Liver (tissue), 8 donors: ENCODE measurements at regions not wholly inside any gene's neighbourhood (a gene's known extent, or its start where the extent isn't known, plus 50 kb on each side); places are given as distances from the start of the nearest gene placed in this dataset.

Experiments used
- DNase-seq: peaks from one replicate; pipeline ENCODE4 v3.0.0-alpha.2; 2017; ENCODE audit warnings: low spot score
- H3K27ac ChIP-seq, 2 donors: one replicate each; pipeline ENCODE4 v1.7.0; 2013; ENCODE audit warnings: inconsistent platforms in 2 of 2, low read length in 2 of 2, control low read depth in 1 of 2, low read depth in 1 of 2, mild to moderate bottlenecking in 1 of 2
- H3K27me3 ChIP-seq, 4 donors: one replicate each; pipeline versions ENCODE4 v1.6.1 to v1.7.0; 2013; ENCODE audit warnings: low read length in 3 of 4, inconsistent platforms in 1 of 4, mild to moderate bottlenecking in 1 of 4, moderate library complexity in 1 of 4; ENCODE audit not compliant: control insufficient read depth in 4 of 4, insufficient read depth in 4 of 4
- H3K36me3 ChIP-seq, 4 donors: one replicate each; pipeline versions ENCODE4 v1.6.1 to v1.7.0; 2013; ENCODE audit warnings: low read length in 3 of 4, mild to moderate bottlenecking in 3 of 4, low read depth in 1 of 4, moderate library complexity in 1 of 4; ENCODE audit not compliant: control insufficient read depth in 4 of 4, insufficient read depth in 3 of 4
- H3K4me1 ChIP-seq, 4 donors: one replicate each; pipeline versions ENCODE4 v1.6.1 to v1.7.0; 2013; ENCODE audit warnings: low read length in 3 of 4, mild to moderate bottlenecking in 3 of 4, moderate library complexity in 1 of 4; ENCODE audit not compliant: control insufficient read depth in 4 of 4, insufficient read depth in 4 of 4
- H3K4me3 ChIP-seq, 3 donors: one replicate each; pipeline versions ENCODE4 v1.6.1 to v1.7.0; 2013; ENCODE audit warnings: low read length in 3 of 3, control low read depth in 1 of 3, low read depth in 1 of 3, mild to moderate bottlenecking in 1 of 3
- H3K9ac ChIP-seq, 2 donors: one replicate each; pipeline ENCODE4 v1.7.0; 2013; ENCODE audit warnings: low read length in 2 of 2, mild to moderate bottlenecking in 2 of 2, moderate library complexity in 2 of 2, control low read depth in 1 of 2, low read depth in 1 of 2
- H3K9me3 ChIP-seq, 4 donors: one replicate each; pipeline versions ENCODE4 v1.6.1 to v1.7.0; 2013; ENCODE audit warnings: low read length in 3 of 4; ENCODE audit not compliant: control insufficient read depth in 4 of 4
- EGR1 ChIP-seq, 2 donors: IDR thresholded peaks; 2 replicates each; pipeline ENCODE4 v1.6.1; 2016 to 2018; ENCODE audit warnings: antibody characterized with exemption in 2 of 2, low read depth in 2 of 2
- FOXA1 ChIP-seq: IDR thresholded peaks from 2 replicates; pipeline ENCODE4 v1.6.1; 2016; ENCODE audit warnings: antibody characterized with exemption
- FOXA2 ChIP-seq: IDR thresholded peaks from 2 replicates; pipeline ENCODE4 v1.6.1; 2016; ENCODE audit warnings: antibody characterized with exemption
- GABPA ChIP-seq, 2 donors: IDR thresholded peaks in 1 of 2; conservative IDR thresholded peaks in 1 of 2; 2 replicates each; pipeline ENCODE4 v1.6.1; 2016; ENCODE audit warnings: antibody characterized with exemption in 2 of 2, mild to moderate bottlenecking in 1 of 2, moderate library complexity in 1 of 2
- HNF4A ChIP-seq, 2 donors: conservative IDR thresholded peaks; 2 replicates each; pipeline ENCODE4 v1.6.1; 2016; ENCODE audit warnings: antibody characterized with exemption in 2 of 2, mild to moderate bottlenecking in 2 of 2
- HNF4G ChIP-seq: IDR thresholded peaks from 2 replicates; pipeline ENCODE4 v1.6.1; 2016; ENCODE audit warnings: antibody characterized with exemption
- JUND ChIP-seq, 2 donors: IDR thresholded peaks; 2 replicates each; pipeline ENCODE4 v1.6.1; 2016; ENCODE audit warnings: antibody characterized with exemption in 2 of 2
- NR2F2 ChIP-seq: IDR thresholded peaks from 2 replicates; pipeline ENCODE4 v1.6.1; 2016; ENCODE audit warnings: antibody characterized with exemption
- RAD21 ChIP-seq, 2 donors: IDR thresholded peaks; 2 replicates each; pipeline ENCODE4 v1.6.1; 2016; ENCODE audit warnings: antibody characterized with exemption in 2 of 2, mild to moderate bottlenecking in 2 of 2
- RXRA ChIP-seq, 2 donors: IDR thresholded peaks; 2 replicates each; pipeline ENCODE4 v1.6.1; 2017 to 2018; ENCODE audit warnings: antibody characterized with exemption in 2 of 2, mild to moderate bottlenecking in 1 of 2
- SP1 ChIP-seq: IDR thresholded peaks from 2 replicates; pipeline ENCODE4 v1.6.1; 2018; ENCODE audit warnings: antibody characterized with exemption, mild to moderate bottlenecking
- TAF1 ChIP-seq: conservative IDR thresholded peaks from 2 replicates; pipeline ENCODE4 v1.6.1; 2016; ENCODE audit warnings: antibody characterized with exemption, mild to moderate bottlenecking
- YY1 ChIP-seq: IDR thresholded peaks from 2 replicates; pipeline ENCODE4 v1.6.1; 2016; ENCODE audit warnings: antibody characterized with exemption, mild to moderate bottlenecking
- WGBS: extraction: QIAGEN DNeasy Blood & Tissue Kit; methylation state at CpG from one replicate; pipeline ENCODE4 v1.1.7; 2013; 5-methylcytosine and 5-hydroxymethylcytosine counted together
- TF ChIP-seq, protein P1 (sequence below): IDR thresholded peaks from 2 replicates; pipeline ENCODE4 v1.6.1; 2016; ENCODE audit warnings: antibody characterized with exemption
- TF ChIP-seq, protein P2 (sequence below): fragments of 150-350 bp; IDR thresholded peaks from 2 replicates; pipeline ENCODE4 v1.5.1; 2017; ENCODE audit warnings: improper control_type of control experiment, low read depth, low read length; ENCODE audit not compliant: missing input control
- TF ChIP-seq, protein P3 (sequence below): IDR thresholded peaks from 2 replicates; pipeline ENCODE4 v1.6.1; 2016; ENCODE audit warnings: antibody characterized with exemption, mild to moderate bottlenecking
- TF ChIP-seq, protein P4 (sequence below): IDR thresholded peaks from 2 replicates; pipeline ENCODE4 v1.6.1; 2016; ENCODE audit warnings: antibody characterized with exemption
- TF ChIP-seq, protein P5 (sequence below): IDR thresholded peaks from 2 replicates; pipeline ENCODE4 v1.6.1; 2016; ENCODE audit warnings: antibody characterized with exemption
- donor health status: healthy.
- donor health status: healthy.
- donor health status: healthy.
- donor health status: healthy.
- donor health status: healthy.

DNA sequence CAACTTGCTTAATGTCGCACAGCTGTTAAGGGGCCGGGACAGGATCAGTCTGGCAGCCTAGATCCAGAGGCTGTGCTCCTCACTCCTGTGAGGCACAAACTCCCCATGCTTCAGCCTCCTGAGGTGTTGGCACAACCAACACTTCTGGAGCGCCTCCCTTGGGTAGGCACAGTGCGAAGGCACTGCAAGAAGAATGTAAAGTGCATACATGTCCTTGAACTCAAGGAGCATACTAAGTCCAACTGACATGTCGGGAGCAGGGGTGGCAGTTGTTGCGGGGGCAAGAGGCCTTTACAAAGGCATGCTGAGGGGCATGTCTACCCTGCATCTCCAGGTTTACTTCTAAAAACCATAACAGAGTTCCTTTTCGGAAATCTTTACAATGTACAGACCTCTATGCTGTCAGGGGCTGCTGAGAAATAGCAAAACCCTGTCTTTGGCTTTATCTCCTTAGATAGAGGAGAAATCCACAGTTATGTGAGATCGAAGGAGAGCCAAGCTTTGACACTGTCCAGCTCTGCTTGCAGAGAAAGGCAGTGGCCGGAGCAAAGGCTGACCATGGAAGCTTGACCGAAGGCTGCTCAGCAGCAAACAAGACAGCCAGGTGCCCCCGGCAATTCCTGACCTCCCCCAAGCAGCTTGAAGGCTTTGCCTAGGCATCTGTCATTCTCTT is 93.9 kb downstream of the CDC7 start:
- Histone ChIP-seq H3K27ac (no peak overlapping the region), H3K4me3 (no peak overlapping the region), H3K9me3 (no peaks in the 10 kb centered on the region), H3K9ac (no peak overlapping the region), H3K36me3 (no peaks in the 10 kb centered on the region), H3K4me1 (peaks cover 0 to 5% (median 0%) of the 10 kb centered on the region in 4 donors), H3K27me3 (peaks cover 0 to 3% (median 0%) of the 10 kb centered on the region in 4 donors)
- TF ChIP-seq HNF4G (no peak), NR2F2 (peak; percentile 31)
- DNase-seq, result no peak
- WGBS, result 88% methylated on average over 11 of the region's 11 CpGs

DNA sequence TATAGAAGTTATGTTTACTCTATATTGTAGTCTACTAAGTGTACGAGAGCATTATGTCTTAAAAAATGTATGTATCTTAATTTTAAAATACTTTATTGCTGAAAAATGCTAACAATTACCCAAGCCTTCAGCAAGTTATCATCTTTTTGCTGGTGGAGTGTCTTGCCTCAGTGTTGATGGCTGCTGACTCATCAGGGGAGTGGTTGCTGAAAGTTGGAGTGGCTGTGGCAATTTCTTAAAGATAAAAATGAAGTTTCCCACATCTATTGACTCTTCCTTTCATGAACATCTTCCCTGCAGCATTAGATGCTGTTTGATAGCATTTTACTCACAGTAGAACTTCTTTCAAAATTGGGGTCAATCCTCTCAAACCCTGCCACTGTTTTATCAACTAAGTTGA is 95.8 kb downstream of the CDC7 start:
- H3K27ac ChIP-seq, result no peak overlapping the region
- DNase-seq, result no peak
- H3K27me3 ChIP-seq, result peaks cover 0 to 3% (median 0%) of the 10 kb centered on the region in 4 donors
- no peaks in the 10 kb centered on the region for H3K36me3 ChIP-seq
- no peak overlapping the region for H3K9ac ChIP-seq
- no peaks in the 10 kb centered on the region for H3K9me3 ChIP-seq
- no peak overlapping the region for H3K4me3 ChIP-seq
- WGBS, result 44% methylated on average over 1 of the region's 1 CpG
- TF ChIP-seq TAF1, result no peak
- no peak for TF ChIP-seq HNF4G
- TF ChIP-seq, protein P1, sequence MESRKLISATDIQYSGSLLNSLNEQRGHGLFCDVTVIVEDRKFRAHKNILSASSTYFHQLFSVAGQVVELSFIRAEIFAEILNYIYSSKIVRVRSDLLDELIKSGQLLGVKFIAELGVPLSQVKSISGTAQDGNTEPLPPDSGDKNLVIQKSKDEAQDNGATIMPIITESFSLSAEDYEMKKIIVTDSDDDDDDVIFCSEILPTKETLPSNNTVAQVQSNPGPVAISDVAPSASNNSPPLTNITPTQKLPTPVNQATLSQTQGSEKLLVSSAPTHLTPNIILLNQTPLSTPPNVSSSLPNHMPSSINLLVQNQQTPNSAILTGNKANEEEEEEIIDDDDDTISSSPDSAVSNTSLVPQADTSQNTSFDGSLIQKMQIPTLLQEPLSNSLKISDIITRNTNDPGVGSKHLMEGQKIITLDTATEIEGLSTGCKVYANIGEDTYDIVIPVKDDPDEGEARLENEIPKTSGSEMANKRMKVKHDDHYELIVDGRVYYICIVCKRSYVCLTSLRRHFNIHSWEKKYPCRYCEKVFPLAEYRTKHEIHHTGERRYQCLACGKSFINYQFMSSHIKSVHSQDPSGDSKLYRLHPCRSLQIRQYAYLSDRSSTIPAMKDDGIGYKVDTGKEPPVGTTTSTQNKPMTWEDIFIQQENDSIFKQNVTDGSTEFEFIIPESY, result no peak
- no peak for TF ChIP-seq EGR1 (IDR thresholded peaks at IDR 0.05; ENCODE audit: low read depth in 2 of 2)
- TF ChIP-seq, protein P2, sequence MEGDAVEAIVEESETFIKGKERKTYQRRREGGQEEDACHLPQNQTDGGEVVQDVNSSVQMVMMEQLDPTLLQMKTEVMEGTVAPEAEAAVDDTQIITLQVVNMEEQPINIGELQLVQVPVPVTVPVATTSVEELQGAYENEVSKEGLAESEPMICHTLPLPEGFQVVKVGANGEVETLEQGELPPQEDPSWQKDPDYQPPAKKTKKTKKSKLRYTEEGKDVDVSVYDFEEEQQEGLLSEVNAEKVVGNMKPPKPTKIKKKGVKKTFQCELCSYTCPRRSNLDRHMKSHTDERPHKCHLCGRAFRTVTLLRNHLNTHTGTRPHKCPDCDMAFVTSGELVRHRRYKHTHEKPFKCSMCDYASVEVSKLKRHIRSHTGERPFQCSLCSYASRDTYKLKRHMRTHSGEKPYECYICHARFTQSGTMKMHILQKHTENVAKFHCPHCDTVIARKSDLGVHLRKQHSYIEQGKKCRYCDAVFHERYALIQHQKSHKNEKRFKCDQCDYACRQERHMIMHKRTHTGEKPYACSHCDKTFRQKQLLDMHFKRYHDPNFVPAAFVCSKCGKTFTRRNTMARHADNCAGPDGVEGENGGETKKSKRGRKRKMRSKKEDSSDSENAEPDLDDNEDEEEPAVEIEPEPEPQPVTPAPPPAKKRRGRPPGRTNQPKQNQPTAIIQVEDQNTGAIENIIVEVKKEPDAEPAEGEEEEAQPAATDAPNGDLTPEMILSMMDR, result no peak
- TF ChIP-seq, protein P3, sequence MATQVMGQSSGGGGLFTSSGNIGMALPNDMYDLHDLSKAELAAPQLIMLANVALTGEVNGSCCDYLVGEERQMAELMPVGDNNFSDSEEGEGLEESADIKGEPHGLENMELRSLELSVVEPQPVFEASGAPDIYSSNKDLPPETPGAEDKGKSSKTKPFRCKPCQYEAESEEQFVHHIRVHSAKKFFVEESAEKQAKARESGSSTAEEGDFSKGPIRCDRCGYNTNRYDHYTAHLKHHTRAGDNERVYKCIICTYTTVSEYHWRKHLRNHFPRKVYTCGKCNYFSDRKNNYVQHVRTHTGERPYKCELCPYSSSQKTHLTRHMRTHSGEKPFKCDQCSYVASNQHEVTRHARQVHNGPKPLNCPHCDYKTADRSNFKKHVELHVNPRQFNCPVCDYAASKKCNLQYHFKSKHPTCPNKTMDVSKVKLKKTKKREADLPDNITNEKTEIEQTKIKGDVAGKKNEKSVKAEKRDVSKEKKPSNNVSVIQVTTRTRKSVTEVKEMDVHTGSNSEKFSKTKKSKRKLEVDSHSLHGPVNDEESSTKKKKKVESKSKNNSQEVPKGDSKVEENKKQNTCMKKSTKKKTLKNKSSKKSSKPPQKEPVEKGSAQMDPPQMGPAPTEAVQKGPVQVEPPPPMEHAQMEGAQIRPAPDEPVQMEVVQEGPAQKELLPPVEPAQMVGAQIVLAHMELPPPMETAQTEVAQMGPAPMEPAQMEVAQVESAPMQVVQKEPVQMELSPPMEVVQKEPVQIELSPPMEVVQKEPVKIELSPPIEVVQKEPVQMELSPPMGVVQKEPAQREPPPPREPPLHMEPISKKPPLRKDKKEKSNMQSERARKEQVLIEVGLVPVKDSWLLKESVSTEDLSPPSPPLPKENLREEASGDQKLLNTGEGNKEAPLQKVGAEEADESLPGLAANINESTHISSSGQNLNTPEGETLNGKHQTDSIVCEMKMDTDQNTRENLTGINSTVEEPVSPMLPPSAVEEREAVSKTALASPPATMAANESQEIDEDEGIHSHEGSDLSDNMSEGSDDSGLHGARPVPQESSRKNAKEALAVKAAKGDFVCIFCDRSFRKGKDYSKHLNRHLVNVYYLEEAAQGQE, result no peak
- TF ChIP-seq FOXA1, result no peak
- no peak for TF ChIP-seq HNF4A (conservative IDR thresholded peaks at IDR 0.05)
- no peak for TF ChIP-seq NR2F2
- TF ChIP-seq FOXA2, result no peak
- no peak for TF ChIP-seq RXRA (IDR thresholded peaks at IDR 0.05)
- TF ChIP-seq JUND (IDR thresholded peaks at IDR 0.05), result no peak
- no peak for TF ChIP-seq RAD21 (IDR thresholded peaks at IDR 0.05)
- no peak for TF ChIP-seq YY1
- TF ChIP-seq, protein P4, sequence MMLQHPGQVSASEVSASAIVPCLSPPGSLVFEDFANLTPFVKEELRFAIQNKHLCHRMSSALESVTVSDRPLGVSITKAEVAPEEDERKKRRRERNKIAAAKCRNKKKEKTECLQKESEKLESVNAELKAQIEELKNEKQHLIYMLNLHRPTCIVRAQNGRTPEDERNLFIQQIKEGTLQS, result no peak
- no peak for TF ChIP-seq GABPA (IDR thresholded peaks at IDR 0.05 in 1 of 2, conservative IDR thresholded peaks at IDR 0.05 in 1 of 2)
- TF ChIP-seq, protein P5, sequence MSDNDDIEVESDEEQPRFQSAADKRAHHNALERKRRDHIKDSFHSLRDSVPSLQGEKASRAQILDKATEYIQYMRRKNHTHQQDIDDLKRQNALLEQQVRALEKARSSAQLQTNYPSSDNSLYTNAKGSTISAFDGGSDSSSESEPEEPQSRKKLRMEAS, result no peak
- no peak for TF ChIP-seq SP1
- peaks cover 0 to 1% (median 0%) of the 10 kb centered on the region in 4 donors for H3K4me1 ChIP-seq
